Activated naive CD4-positive, alpha-beta T cell treated with anti-CD3 and anti-CD28 coated beads, Interleukin-2, amount 50 U/mL, for 16 hours (primary cell): ENCODE measurements at regions not wholly inside any gene's neighbourhood (a gene's known extent, or its start where the extent isn't known, plus 50 kb on each side); places are given as distances from the start of the nearest gene placed in this dataset.
"Not testable (repeated sequence)": the region's sequence is repeated elsewhere in the genome, so short reads cannot be mapped to it uniquely, and the experiment has no call there.

Experiments used
- DNase-seq: peaks from one replicate; pipeline ENCODE4 v3.0.0-alpha.2; 2020

DNA sequence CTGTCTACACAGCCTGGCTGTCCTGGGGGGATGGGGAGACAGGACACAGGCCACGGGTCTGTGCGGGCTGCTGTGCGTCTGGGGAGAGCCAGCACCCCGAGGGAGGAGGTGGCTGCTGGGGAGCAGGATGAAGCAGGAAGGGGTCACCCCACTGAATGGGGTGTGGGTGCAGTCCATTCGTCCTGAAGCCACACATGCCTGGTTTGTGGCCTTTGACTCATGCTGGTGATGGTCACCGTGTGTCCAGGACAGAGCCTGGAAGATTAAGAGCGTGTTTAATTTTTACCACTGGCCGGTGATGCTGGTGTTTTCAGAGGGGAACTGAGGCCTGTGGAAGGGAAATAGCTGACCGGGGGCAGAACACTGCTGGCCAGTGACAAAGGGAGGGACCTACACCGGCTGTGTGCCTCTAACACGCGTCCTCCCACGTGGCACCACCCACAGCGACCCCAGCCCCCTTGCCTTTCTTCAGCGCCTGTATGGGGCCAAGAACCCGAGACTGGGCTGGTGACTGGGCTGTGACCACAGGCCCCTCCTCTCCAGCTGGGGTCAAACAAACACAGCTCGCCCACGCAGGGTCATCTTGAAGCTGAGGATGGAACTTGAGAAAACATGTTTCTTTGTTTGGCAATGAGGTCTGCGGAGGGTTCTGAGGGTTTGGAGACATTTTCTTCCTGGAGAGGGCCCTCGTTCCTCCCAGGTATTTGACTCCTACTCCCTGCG, 99.5 kb upstream of the LRPAP1 start:
- not testable (repeated sequence) for DNase-seq

DNA sequence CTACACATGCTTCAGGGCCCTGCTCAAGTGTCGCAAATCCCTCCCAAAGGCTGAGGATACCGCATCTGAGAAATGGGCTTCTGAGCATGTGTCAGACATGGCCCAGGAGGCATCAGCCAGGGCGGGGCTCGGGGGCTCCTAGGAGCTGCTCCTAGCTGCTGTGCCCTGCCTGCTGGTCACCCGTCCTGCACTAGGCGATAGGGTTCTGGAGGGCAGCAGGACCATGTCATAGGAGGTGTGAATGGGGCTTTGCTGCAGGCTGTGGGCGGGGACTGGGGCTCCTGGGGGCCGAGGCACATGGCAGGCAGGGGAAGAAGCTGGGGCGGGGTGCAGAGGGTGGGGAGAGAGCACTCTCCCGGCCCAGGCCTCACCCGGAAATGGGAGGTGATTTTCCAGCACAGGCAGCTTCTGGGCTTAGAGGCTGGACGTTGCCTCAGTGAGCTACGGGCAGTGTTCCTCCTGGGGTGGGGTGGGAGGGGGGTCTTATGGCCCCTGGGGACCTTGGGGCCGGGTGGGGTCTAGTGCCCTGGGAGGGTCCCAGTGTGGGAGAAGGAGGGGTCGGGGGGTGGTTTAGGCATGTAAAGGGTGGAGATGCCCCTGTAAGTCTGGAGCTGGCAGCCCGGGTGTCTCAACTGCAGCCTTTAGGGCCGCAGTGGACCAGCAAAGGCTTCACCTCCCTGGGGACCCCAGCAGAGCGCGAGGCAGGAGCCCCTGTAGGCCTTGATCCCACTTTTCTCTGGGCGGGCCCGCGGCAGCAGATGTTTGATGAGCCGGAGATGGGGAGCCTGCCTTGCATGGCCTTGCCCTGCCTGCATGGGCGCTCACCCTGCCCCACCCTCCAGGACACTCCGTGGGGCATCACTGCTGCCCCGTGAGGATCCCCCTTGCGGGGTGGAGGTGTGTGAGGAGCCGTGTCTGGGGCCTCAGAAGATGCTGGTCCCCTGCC, 98.6 kb upstream of the LRPAP1 start:
- DNase-seq, result no peak

GRCh38 chr4:3630136-3630597, 97.9 kb upstream of the LRPAP1 start:
- DNase-seq, result no peak

DNA sequence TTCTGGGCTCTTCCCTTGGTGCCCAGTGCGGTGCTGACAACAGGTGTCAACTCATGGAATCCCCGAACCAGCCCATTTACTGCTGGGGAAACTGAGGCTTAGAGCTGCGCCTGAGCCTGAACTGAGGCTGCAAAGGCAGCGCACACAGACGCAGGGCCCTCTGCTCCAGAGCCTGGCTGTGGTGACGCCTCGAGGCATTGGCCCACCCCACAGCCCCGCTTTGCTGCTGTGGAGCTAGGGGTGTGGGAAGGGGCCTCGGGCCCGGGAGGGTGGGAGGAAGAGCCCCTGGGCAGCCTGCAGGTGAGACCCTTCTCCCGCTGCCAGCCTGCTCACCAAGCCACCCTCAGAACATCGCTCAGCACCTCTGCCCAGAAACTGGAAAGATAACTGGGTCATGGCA, 97.4 kb upstream of the LRPAP1 start:
- no peak for DNase-seq

GRCh38 chr4:3629176-3629575, 97.0 kb upstream of the LRPAP1 start:
- not testable (repeated sequence) for DNase-seq

- no peak for DNase-seq
Observed at GRCh38 chr4:3628868-3629175, 96.6 kb upstream of the LRPAP1 start.

- DNase-seq, result not testable (repeated sequence)
Observed at GRCh38 chr4:3627967-3628867, 96.0 kb upstream of the LRPAP1 start.

DNA sequence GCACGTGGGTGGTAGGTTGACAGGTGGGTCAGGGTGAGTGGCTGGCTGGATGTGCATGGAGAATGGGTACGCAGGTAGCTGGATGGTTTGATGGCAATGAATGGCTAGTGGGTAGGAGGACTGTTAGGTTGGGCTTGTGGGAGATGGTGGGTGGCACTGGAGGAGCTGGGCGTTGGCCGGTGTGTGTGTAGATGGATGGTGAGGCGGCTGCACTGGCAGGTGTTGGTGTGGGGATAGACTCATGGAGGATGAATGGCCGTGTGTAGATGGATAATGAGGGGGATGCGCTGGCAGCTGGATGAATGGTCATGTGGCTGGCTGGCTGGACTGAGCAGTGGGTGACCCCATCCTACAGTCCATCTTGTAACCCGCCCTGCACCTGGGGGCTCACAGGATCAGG, 95.2 kb upstream of the LRPAP1 start:
- DNase-seq, result not testable (repeated sequence)

GRCh38 chr4:3626131-3626884, 94.1 kb upstream of the LRPAP1 start:
- DNase-seq, result not testable (repeated sequence)

- not testable (repeated sequence) for DNase-seq
Observed at GRCh38 chr4:3625286-3625875, 93.2 kb upstream of the LRPAP1 start.

DNA sequence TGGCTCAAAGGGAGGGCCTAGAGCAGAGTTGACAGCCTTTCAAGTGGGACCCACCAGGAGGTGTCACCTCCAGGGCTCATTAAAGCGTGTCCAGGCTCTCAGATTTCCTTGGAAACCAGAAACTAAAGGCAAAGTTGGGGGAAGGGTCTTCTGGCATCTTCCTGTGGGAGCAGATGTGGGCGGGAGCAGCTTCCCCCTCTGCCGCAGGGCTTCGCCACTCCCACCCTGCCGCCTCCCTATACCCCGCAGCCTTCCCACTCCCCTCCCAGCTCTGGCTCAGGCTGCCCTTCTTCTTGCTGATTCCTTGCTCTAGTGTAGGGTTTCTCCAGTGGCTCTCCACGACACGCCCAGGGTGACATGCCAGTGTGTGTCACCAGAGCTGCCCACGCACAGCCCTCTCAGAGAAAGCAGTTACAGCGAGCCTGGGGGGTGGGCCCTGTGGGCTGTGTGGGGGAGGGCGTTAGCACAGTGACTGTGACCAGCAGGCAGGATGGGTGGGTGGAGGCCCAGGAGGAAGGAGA, 91.6 kb upstream of the LRPAP1 start:
- DNase-seq, result not testable (repeated sequence)

GRCh38 chr4:3623106-3623505, 90.9 kb upstream of the LRPAP1 start:
- DNase-seq, result no peak

GRCh38 chr4:3620365-3620764, 88.1 kb upstream of the LRPAP1 start:
- not testable (repeated sequence) for DNase-seq

GRCh38 chr4:3619698-3620097, 87.5 kb upstream of the LRPAP1 start:
- DNase-seq, result not testable (repeated sequence)

GRCh38 chr4:3618341-3618740, 86.1 kb upstream of the LRPAP1 start:
- not testable (repeated sequence) for DNase-seq

GRCh38 chr4:3615386-3616286, 83.4 kb upstream of the LRPAP1 start:
- no peak for DNase-seq

DNA sequence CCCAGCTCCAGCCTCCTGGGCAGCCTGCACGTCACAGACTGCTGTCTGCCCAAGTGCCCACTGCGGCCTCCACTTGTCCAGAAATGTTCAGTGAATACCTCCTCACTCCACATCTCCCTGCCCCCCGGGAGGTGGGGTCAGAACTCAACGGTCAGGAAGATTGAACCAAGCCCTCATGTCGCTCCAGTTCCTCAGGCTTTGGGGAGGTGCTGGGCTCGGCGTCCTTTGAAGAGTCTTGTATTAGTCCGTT, 82.4 kb upstream of the LRPAP1 start:
- DNase-seq, result no peak

- no peak for DNase-seq
Observed at GRCh38 chr4:3613967-3614730, 81.9 kb upstream of the LRPAP1 start.

DNA sequence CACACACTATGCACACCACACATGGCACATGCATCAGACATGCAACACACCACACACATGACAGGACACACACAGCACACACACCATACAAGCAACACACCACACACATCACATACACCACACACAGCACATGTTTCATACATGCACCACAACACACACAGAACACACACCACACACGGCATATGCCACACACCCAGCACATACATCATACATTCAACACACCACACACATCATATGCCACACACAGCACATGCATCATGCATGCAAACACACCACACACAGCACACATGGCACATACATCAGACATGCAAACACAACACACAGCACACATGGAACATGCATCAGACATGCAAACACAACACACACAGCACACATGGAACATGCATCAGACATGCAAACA, 80.7 kb upstream of the LRPAP1 start:
- DNase-seq, result no peak

DNA sequence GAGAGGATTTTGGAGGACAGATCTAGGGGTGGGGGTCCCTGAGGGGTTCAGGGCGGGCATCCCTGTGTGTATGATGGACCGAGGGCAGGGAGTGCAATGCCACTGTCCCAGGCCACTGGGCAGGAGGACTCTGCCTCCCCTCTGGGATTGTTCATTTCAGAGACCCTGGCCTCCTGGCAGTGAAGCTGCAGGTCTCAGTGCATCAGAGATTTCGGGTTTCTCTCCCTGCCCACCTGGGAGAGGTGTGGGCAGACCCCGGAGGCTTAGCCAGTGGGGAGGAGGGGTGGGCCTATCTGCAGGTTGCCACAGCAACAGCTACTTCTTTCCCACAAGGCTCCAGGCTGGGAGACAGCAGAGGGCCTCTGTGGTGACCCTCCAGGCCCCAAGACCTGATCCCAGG, 80.1 kb upstream of the LRPAP1 start:
- no peak for DNase-seq
